NCI-H128 (cell line): ENCODE measurements at regions not wholly inside any gene's neighbourhood (a gene's known extent, or its start where the extent isn't known, plus 50 kb on each side); places are given as distances from the start of the nearest gene placed in this dataset.

Experiments used
- DNase-seq: peaks from one replicate; lab custom pipeline; 2025; ENCODE audit not compliant: unreplicated experiment; lab: John Stamatoyannopoulos, UW

- DNase-seq: no peak
These were observed 206.0 kb downstream of the BCOR start for GRCh38 chrX:39891781-39892180.

DNA sequence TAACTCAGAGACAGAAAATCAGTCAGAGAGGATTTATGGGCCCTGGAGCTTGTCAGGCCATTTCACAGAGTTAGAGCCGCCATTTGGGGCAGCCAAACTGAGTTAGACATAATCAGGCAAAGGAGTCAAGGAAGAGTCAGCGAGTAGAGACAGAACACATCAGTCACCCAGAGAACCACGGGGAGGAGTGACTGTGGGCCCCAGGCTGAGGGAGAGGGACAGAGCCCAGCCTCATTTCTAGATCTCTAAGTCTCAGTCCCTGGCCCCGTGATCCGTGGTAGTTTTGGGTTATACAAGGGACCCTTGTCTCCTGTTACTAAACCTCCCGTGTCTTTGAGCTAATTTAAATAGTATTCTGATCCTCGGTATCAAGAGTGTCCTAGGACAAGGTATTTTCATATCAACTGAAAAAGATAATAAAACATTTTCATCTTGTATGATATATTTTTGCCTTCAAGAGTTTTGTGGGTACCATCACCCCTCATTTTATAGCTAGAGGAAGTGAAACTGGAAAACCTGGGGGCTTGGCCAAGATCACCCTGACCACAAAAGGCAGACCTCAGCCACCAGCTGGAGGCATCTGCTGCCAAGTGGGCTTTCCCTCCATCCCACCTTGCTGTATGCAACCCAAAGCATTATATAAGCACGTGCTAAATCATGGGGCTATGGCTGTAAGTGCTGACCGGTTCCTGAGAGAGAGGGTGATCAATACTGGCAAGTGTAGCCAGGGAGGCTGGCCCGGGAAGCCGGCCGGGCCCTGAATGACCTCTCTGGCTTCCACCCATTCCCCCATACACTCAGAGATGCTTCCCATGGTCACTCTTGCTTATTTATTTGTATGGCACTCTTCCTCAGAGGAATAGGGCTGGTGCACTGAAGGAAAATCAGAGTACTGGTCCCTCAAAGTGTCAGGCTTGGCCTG lies 204.1 kb downstream of the BCOR start:
- DNase-seq: no peak

GRCh38 chrX:39894683-39895082 lies 203.1 kb downstream of the BCOR start:
- DNase-seq: no peak

- no peak for DNase-seq
These were observed 202.3 kb downstream of the BCOR start for GRCh38 chrX:39895218-39896110.

DNA sequence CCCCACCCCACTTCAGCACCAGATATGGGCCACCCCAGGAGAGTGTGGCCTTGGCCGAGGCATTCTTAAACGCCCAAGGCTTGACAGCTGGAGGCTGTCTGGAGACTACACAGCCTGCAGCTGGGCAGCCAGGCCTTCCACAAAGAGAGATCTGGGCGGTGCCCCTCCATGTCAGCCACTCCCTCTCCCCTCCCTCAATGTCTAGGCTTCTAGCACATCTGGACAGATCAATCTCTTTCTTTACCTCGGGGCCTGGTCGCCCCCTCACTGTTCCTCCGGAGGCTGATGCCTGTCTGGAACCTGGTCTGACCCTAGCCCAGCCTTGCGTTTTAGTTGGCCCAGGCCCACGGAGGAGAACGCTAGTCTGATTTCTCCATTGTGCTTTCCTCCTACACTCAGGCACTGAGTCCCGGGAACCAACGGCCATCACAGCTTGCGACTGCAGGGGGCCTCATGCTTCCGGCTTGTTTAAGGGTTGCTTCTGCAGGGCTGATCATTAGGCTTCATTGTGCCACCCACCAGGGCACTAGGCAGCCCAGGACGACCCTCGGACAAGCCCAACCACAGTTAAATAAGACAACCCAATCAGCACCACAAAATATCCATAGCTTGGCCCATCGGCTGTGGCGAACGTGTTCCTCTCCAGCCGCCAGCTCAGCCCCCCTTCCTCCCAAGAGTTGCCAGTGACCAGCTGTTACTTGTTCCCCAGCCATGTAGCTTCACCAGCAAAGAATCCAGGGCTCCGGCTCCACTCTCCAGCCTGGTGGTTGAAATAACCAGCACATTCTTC lies 200.6 kb downstream of the BCOR start:
- DNase-seq: no peak

DNA sequence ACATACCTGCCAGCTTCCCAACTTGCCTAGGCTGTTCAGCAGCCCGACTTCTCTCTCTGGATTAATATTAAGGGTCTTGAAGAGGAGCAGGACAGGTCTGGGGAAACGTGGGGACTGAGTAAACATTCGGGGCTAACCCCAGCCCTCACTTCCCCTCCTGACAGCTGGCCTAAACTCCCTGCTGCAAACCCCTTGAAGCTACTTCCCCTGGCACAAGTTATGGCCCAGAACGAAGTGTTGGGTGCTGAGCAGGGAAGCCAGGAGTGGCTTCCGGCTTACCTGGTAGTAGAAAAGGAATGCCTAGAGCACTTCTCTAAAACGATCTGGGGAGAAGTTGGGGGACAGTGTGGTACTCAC lies 200.0 kb downstream of the BCOR start:
- no peak for DNase-seq

- no peak for DNase-seq
These were observed 199.6 kb downstream of the BCOR start for GRCh38 chrX:39898147-39898546.

DNA sequence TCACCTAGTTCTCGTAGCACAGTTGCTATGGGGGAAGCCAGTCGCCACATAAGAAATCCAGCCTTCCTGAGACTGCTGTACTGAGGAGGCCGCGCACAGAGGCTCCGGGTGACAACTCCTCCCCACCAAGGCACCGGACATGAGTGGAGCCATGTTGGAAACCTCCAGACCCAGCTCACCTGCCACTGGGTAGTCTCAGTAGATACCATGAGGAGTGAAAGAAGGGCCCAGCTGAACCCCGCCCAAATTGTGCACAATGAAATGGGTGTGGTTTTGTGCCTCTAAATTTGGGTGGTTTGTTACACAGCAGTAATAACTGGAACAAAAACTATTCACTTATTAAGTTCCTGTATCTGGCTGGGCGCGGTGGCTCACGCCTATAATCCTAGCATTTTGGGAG lies 198.7 kb downstream of the BCOR start:
- no peak for DNase-seq

- no peak for DNase-seq
These were observed 197.6 kb downstream of the BCOR start for GRCh38 chrX:39899856-39900776.

- DNase-seq: no peak
These were observed 197.0 kb downstream of the BCOR start for GRCh38 chrX:39900777-39901170.

GRCh38 chrX:39903343-39903742 lies 194.4 kb downstream of the BCOR start:
- DNase-seq: no peak

- DNase-seq: no peak
These were observed 193.8 kb downstream of the BCOR start for GRCh38 chrX:39903937-39904336.

GRCh38 chrX:39904816-39905537 lies 192.8 kb downstream of the BCOR start:
- no peak for DNase-seq

DNA sequence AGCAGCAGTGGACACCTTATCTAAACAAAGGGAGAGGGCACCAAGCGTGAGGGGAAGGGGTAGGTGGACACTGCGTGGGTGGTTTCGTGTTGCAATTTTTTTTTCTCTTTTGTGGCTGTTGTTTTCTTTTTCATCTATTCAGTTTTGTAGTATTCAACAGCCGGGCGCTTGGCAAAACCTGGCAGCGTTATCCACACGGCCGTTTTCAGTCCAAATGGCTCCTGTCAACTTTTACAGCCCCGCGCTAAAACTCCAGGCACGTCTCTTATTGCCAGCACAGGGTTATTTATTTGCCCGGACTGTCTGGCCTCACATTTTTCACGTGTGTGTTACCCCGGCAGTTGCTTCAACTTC lies 192.2 kb downstream of the BCOR start:
- no peak for DNase-seq

DNA sequence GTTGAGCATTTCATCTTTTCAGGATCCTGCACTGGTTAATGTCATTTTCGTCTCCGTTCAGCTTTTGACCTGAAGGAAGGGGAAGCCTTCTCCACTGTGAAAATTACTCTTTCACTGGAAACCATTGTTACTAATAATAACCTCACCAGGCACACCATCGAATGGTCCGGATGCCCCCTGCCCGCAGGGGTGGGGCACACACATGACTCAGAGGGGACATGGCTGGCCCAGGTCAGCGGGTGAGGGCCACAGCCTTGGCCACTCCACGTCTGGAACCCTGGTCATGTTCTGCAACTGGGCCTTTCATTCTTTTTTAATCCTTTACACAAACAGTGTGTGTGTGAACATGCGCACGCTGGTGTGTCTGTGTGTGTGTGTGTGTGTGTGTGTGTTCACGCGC lies 191.8 kb downstream of the BCOR start:
- DNase-seq: no peak

DNA sequence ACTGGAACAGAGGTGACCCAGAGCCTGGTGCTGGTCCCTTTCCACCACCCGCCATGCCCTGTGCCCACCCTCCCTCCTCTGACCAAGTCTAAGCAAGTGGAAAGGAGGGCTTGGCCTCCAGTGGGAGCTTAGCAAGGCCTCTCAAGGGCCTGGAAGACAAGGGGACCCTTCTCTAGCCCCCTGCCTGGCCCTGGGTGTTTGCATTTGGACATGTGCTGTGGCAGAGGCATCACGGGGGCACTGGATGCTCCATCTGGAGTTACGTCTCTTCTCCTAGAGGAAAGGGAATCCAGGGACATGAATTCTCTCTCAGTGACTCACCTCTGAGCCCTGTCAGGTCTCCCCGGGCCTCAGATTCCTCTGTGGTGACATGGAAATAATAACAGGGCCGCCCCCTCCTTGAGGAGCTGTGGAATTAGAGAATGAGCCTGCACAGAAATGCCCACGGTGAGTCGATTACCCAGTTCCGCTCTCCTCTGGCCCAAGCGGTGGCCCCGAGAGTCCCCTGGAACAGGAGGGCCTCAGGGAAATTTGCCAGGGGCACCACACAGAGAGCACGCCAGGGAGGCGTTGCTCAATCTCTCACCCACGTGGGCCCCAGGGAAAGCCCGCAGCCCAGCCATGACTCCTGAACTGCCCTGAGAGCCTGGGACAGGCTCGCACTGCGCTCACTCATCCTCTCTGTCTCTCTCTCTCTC lies 189.6 kb downstream of the BCOR start:
- DNase-seq: no peak

DNA sequence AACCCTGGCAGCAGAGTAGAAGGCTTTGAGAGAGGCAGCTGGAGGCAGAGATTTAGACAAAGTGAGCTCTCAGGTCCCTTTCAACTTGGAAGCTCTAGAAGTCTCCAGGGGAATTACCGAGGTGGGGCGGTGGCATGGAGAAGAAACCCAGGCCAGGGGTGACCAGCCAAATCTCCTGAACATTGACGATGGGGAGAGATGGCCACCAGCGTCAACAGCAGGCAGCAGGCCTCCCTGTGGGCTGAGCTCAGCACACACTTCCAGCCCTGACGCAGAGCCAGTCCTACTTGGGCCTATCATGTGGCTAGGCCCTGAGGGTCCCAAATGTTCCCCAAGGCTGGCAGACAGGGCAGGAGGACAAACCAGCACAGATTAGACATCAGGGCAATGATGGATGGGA lies 187.8 kb downstream of the BCOR start:
- no peak for DNase-seq

- DNase-seq: no peak
These were observed 187.1 kb downstream of the BCOR start for GRCh38 chrX:39910651-39911050.

DNA sequence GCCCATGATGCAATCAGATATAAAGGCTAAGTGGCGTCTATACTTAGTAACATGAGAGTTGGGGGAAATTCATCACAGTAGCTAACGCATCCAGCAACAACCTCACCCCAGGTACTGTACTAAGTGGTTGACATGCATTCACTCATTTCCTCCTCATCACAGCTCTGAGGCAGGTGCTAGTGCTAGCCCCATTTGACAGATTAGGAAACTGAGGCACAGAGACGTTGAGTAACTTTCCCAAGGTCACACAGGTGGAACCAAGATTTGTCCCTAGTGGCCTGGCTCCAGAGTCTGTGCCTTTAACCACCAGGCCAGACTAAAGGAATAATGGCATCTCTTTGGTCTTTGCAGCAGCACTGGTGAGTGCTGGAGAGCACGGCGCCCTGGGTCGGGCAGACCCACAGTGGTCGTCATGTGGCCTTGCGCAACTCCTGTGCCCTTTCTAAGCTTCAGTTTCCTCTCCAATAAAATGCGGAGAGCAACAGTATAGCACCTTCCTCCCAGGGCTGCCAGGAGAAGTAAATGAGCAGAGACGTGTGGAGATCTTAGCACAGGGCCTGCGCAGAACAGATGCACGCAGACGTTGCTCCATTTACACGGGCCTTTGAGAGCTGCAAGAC lies 186.4 kb downstream of the BCOR start:
- DNase-seq: no peak
